Kidney epithelial cell (primary cell): ENCODE measurements at regions not wholly inside any gene's neighbourhood (a gene's known extent, or its start where the extent isn't known, plus 50 kb on each side); places are given as distances from the start of the nearest gene placed in this dataset.

Experiments
- DNase-seq: peaks from one replicate; pipeline ENCODE4 v3.0.0-alpha.2; 2010; ENCODE audit warnings: low read depth
- H3K27me3 ChIP-seq: 2 replicates; pipeline ENCODE4 v1.6.0; 2011; ENCODE audit warnings: low read length; ENCODE audit not compliant: control insufficient read depth, insufficient read depth
- H3K36me3 ChIP-seq: 2 replicates; pipeline ENCODE4 v1.5.1; 2011; ENCODE audit warnings: low read length; ENCODE audit not compliant: control insufficient read depth, insufficient read depth
- H3K4me3 ChIP-seq: 2 replicates; pipeline ENCODE4 v1.5.1; 2011; ENCODE audit warnings: low read depth, mild to moderate bottlenecking, control low read depth, low read length
- TF ChIP-seq, protein P1 (sequence below): IDR thresholded peaks from 2 replicates; pipeline ENCODE4 v1.5.1; 2011; ENCODE audit warnings: mild to moderate bottlenecking, moderate library complexity, low read length, control low read depth, inconsistent platforms; ENCODE audit not compliant: insufficient read depth, poor library complexity, severe bottlenecking

DNA sequence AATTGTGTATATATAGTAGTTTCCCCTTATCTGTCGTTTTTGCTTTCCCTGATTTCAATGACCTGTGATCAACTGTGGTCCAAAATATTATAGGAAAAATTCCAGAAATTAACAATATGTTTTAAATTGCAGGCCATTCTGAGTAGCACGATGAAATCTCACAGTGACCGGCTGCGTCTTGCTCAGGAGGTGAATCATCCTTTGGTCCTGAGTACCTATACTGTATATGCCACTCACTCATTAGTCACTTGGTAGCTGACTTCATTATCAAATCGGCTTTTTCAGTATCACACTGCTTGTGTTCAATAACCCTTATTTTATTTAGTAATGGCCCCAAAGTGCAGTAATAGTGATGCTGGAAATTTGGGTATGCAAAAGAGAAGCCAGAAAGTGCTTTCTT is 728.3 kb upstream of the EYS start:
- TF ChIP-seq, protein P1, sequence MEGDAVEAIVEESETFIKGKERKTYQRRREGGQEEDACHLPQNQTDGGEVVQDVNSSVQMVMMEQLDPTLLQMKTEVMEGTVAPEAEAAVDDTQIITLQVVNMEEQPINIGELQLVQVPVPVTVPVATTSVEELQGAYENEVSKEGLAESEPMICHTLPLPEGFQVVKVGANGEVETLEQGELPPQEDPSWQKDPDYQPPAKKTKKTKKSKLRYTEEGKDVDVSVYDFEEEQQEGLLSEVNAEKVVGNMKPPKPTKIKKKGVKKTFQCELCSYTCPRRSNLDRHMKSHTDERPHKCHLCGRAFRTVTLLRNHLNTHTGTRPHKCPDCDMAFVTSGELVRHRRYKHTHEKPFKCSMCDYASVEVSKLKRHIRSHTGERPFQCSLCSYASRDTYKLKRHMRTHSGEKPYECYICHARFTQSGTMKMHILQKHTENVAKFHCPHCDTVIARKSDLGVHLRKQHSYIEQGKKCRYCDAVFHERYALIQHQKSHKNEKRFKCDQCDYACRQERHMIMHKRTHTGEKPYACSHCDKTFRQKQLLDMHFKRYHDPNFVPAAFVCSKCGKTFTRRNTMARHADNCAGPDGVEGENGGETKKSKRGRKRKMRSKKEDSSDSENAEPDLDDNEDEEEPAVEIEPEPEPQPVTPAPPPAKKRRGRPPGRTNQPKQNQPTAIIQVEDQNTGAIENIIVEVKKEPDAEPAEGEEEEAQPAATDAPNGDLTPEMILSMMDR = no peak
- no peaks in the 10 kb centered on the region for H3K36me3 ChIP-seq
- H3K27me3 ChIP-seq = no peaks in the 10 kb centered on the region
- H3K4me3 ChIP-seq = no peak overlapping the region
- DNase-seq = no peak

DNA sequence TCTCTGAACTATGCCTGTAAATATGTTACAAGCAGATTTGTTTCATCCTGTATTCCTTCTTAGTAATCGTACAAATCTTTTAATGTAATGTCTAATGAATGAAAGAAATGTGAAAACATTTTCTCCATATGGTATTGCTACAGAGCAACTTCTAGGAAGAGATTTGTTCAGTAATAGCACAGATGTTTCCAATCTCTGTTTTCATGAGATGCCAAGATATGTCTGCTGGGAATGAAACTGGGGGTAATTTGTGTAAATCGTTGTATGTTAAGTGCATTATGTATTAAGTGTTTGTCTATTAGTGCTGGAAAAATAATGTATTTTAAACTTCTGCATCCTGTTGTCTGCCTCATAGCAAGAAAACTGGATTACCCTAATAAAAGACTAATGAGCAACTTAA is 722.2 kb upstream of the EYS start:
- Histone ChIP-seq H3K4me3 (no peak overlapping the region), H3K36me3 (no peaks in the 10 kb centered on the region), H3K27me3 (no peaks in the 10 kb centered on the region)
- TF ChIP-seq, protein P1 = no peak
- no peak for DNase-seq

DNA sequence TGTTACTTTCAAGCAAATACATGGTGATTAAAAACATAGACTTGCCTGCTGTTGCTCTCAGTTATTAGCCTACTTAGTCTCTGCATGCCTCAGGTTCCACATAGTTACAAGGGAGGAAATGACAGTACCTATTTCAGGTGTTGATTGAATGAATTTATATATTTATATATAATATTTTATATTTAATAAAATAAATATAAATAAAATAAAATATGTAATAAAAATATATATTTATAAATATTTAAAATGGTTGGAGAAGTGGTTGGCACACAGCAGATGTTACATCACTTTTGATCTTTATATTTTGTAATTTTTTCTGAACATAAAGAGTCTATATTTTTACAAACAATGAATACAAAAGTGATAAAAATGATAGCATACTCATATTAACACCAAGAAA is 716.0 kb upstream of the EYS start:
- Histone ChIP-seq H3K4me3 (no peak overlapping the region), H3K36me3 (no peaks in the 10 kb centered on the region), H3K27me3 (no peaks in the 10 kb centered on the region)
- no peak for DNase-seq
- TF ChIP-seq, protein P1 = no peak

DNA sequence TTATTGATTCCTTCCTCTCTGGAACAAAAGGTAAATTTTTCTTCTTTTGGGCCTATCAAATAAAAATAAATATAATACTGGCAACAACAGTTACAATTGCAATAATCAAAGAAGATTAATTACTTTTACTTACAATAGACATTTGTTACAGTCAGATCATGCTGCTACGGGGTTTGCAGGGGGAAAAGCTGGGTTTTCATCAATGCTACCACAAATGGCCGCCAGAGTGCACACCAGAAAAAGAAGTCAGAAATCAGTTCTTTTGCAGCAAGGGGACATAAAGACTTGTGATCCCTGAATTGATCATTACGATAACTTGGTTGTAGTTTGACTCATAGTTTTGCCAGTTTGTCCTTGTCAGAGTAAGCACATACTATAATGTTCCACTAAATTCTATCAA is 714.5 kb upstream of the EYS start:
- TF ChIP-seq, protein P1 = peak; percentile 22
- Histone ChIP-seq H3K4me3 (no peak overlapping the region), H3K36me3 (no peaks in the 10 kb centered on the region), H3K27me3 (no peaks in the 10 kb centered on the region)
- no peak for DNase-seq

DNA sequence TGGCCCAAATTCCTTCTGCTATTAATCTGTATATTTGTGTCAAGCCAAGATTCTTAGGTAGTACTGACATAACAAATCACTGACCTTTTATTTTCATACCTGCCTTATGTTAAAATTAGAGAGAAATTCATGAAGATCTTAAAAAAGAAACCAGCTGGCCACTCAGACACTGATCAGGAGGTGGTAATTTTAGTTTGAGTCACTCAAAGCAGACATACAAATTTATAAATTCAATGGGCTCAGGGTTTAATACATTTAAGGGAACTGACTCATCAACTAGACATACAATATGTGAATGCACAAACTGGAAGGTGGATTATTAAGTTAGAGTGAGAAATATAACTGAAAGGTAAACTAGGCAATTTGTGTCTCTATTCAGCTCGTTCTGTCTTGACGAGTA is 711.9 kb upstream of the EYS start:
- DNase-seq = no peak
- H3K4me3 ChIP-seq = no peak overlapping the region
- H3K36me3 ChIP-seq = no peaks in the 10 kb centered on the region
- no peaks in the 10 kb centered on the region for H3K27me3 ChIP-seq
- TF ChIP-seq, protein P1 = no peak

DNA sequence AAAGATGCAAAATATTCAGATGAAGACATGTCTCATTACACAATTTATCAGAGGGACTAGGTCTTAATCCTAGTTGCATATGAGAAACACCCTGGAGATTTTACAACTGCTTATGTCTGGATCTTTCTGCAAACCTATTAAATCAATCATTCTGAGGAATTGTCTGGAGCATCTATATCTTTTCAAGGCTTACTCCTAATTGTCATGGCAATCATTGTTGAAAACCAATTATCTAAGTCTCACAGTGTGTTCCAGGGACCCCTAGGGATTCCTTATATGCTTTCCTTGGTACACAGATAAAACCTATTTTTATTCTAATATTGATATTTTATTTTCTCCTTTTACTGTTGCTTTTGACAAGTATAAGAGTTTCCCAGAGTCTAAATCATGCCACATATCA is 696.9 kb upstream of the EYS start:
- Histone ChIP-seq H3K36me3 (no peaks in the 10 kb centered on the region), H3K27me3 (no peaks in the 10 kb centered on the region), H3K4me3 (no peak overlapping the region)
- TF ChIP-seq, protein P1 = no peak
- no peak for DNase-seq
